HEK293 (cell line): ENCODE measurements at regions not wholly inside any gene's neighbourhood (a gene's known extent, or its start where the extent isn't known, plus 50 kb on each side); places are given as distances from the start of the nearest gene placed in this dataset.

Experiments used
- CTCF ChIA-PET: fragments of 350-600 bp; formaldehyde crosslinking; extraction: SDS; loops from one replicate; lab custom pipeline; 2021; ENCODE audit warnings: antibody characterized with exemption; lab: Yijun Ruan, JAX
- POLR2A ChIA-PET: fragments of 300-600 bp; formaldehyde crosslinking; extraction: SDS; loops from one replicate; lab custom pipeline; 2020; ENCODE audit warnings: antibody characterized with exemption, inconsistent platforms; lab: Yijun Ruan, JAX
- H3K27ac ChIP-seq: fragments of 200-500 bp; sonication (Bioruptor generic); 2 replicates; pipeline ENCODE4 v1.5.1; 2014; ENCODE audit warnings: low read depth, low read length, control low read depth, inconsistent platforms; ENCODE audit errors: extremely low read depth
- H3K36me3 ChIP-seq, 2 experiments: fragments of 200-500 bp in 1 of 2; sonication (Bioruptor generic) in 1 of 2; 1 replicate in 1 of 2; 2 replicates in 1 of 2; pipeline ENCODE4 v1.5.1; 2014 to 2017; ENCODE audit warnings: inconsistent platforms in 2 of 2, low read length in 2 of 2; ENCODE audit not compliant: control insufficient read depth in 2 of 2, insufficient read depth in 1 of 2
- H3K4me1 ChIP-seq: fragments of 200-500 bp; sonication (Bioruptor generic); 2 replicates; pipeline ENCODE4 v1.5.1; 2014; ENCODE audit warnings: mild to moderate bottlenecking, low read length, inconsistent platforms; ENCODE audit not compliant: control insufficient read depth, insufficient read depth
- H3K4me3 ChIP-seq: 2 replicates; pipeline ENCODE4 v1.5.1; 2011; ENCODE audit warnings: low read depth, mild to moderate bottlenecking, control low read depth, low read length, moderate library complexity
- H3K9me3 ChIP-seq: fragments of 200-500 bp; sonication (Bioruptor generic); 2 replicates; pipeline ENCODE4 v1.5.1; 2014; ENCODE audit warnings: low read depth, low read length, inconsistent platforms; ENCODE audit not compliant: control insufficient read depth, insufficient read depth
- CTCF ChIP-seq: fragments of 450-650 bp; formaldehyde crosslinking; IDR thresholded peaks from 2 replicates; pipeline ENCODE4 v1.5.1; 2016; ENCODE audit warnings: missing biosample characterization, missing genetic modification characterization
- IKZF3 ChIP-seq: fragments of 450-650 bp; IDR thresholded peaks from 2 replicates; pipeline ENCODE4 v1.5.0; 2018; ENCODE audit warnings: missing biosample characterization, mild to moderate bottlenecking, missing genetic modification characterization, moderate library complexity
- KLF7 ChIP-seq: fragments of 450-650 bp; formaldehyde crosslinking; IDR thresholded peaks from 2 replicates; pipeline ENCODE4 v1.5.1; 2016; ENCODE audit warnings: missing biosample characterization, missing genetic modification characterization, borderline replicate concordance
- KLF8 ChIP-seq: fragments of 450-650 bp; formaldehyde crosslinking; IDR thresholded peaks from 2 replicates; pipeline ENCODE4 v1.5.1; 2016; ENCODE audit warnings: missing biosample characterization, missing genetic modification characterization
- PATZ1 ChIP-seq: fragments of 450-650 bp; formaldehyde crosslinking; IDR thresholded peaks from 2 replicates; pipeline ENCODE4 v1.5.1; 2016; ENCODE audit warnings: missing biosample characterization, missing genetic modification characterization
- REPIN1 ChIP-seq: fragments of 450-650 bp; formaldehyde crosslinking; IDR thresholded peaks from 2 replicates; pipeline ENCODE4 v1.5.1; 2017; ENCODE audit warnings: missing biosample characterization, missing genetic modification characterization, low read depth
- SETDB1 ChIP-seq: IDR thresholded peaks from one replicate; pipeline ENCODE4 v1.6.1; 2017; ENCODE audit warnings: mild to moderate bottlenecking, low read length, moderate library complexity, mixed read lengths; ENCODE audit not compliant: insufficient read length
- ZBTB1 ChIP-seq: fragments of 450-650 bp; formaldehyde crosslinking; IDR thresholded peaks from 2 replicates; pipeline ENCODE4 v1.5.1; 2016; ENCODE audit warnings: missing biosample characterization, missing genetic modification characterization
- ZBTB44 ChIP-seq: fragments of 450-650 bp; IDR thresholded peaks from 2 replicates; pipeline ENCODE4 v1.5.1; 2018; ENCODE audit warnings: missing biosample characterization, mild to moderate bottlenecking, missing genetic modification characterization
- ZBTB49 ChIP-seq: fragments of 450-650 bp; formaldehyde crosslinking; IDR thresholded peaks from 2 replicates; pipeline ENCODE4 v1.5.1; 2016; ENCODE audit warnings: missing biosample characterization, missing genetic modification characterization, low read depth
- ZNF132 ChIP-seq: fragments of 450-650 bp; formaldehyde crosslinking; IDR thresholded peaks from 2 replicates; pipeline ENCODE4 v1.5.1; 2017; ENCODE audit warnings: missing biosample characterization, missing genetic modification characterization, borderline replicate concordance
- ZNF157 ChIP-seq: fragments of 450-650 bp; formaldehyde crosslinking; IDR thresholded peaks from 2 replicates; pipeline ENCODE4 v1.5.1; 2016; ENCODE audit warnings: missing biosample characterization, missing genetic modification characterization
- ZNF19 ChIP-seq: fragments of 450-650 bp; formaldehyde crosslinking; IDR thresholded peaks from 2 replicates; pipeline ENCODE4; 2016; ENCODE audit warnings: missing biosample characterization, missing genetic modification characterization, low read depth
- ZNF239 ChIP-seq: fragments of 450-650 bp; formaldehyde crosslinking; IDR thresholded peaks from 2 replicates; pipeline ENCODE4 v1.5.1; 2016; ENCODE audit warnings: missing biosample characterization, missing genetic modification characterization
- ZNF423 ChIP-seq: fragments of 450-650 bp; formaldehyde crosslinking; IDR thresholded peaks from 2 replicates; pipeline ENCODE4 v1.5.1; 2016; ENCODE audit warnings: missing biosample characterization, missing genetic modification characterization
- ZNF48 ChIP-seq: fragments of 450-650 bp; formaldehyde crosslinking; IDR thresholded peaks from 2 replicates; pipeline ENCODE4 v1.5.1; 2016; ENCODE audit warnings: missing biosample characterization, missing genetic modification characterization
- ZNF510 ChIP-seq: fragments of 450-650 bp; formaldehyde crosslinking; IDR thresholded peaks from 2 replicates; pipeline ENCODE4 v1.5.1; 2018; ENCODE audit warnings: mild to moderate bottlenecking, missing genetic modification characterization, missing biosample characterization; ENCODE audit not compliant: insufficient replicate concordance
- ZNF521 ChIP-seq: fragments of 450-650 bp; formaldehyde crosslinking; IDR thresholded peaks from 2 replicates; pipeline ENCODE4 v1.5.1; 2017; ENCODE audit warnings: missing biosample characterization, mild to moderate bottlenecking, missing genetic modification characterization
- ZNF544 ChIP-seq: fragments of 450-650 bp; formaldehyde crosslinking; IDR thresholded peaks from 2 replicates; pipeline ENCODE4 v1.5.0; 2017; ENCODE audit warnings: missing biosample characterization, missing genetic modification characterization
- ZNF600 ChIP-seq: fragments of 450-650 bp; formaldehyde crosslinking; IDR thresholded peaks from 2 replicates; pipeline ENCODE4 v1.5.1; 2016; ENCODE audit warnings: missing biosample characterization, missing genetic modification characterization
- ZNF791 ChIP-seq: fragments of 450-650 bp; formaldehyde crosslinking; IDR thresholded peaks from 2 replicates; pipeline ENCODE4 v1.5.1; 2016; ENCODE audit warnings: missing biosample characterization, missing genetic modification characterization
- ZNF792 ChIP-seq: fragments of 450-650 bp; formaldehyde crosslinking; IDR thresholded peaks from 2 replicates; pipeline ENCODE4 v1.5.1; 2016; ENCODE audit warnings: missing biosample characterization, missing genetic modification characterization
- ZSCAN23 ChIP-seq: fragments of 450-650 bp; formaldehyde crosslinking; IDR thresholded peaks from 2 replicates; pipeline ENCODE4 v1.5.1; 2016; ENCODE audit warnings: missing biosample characterization, missing genetic modification characterization

- Histone ChIP-seq H3K4me3 (no peak overlapping the region), H3K27ac (no peak overlapping the region), H3K9me3 (no peaks in the 10 kb centered on the region), H3K4me1 (no peaks in the 10 kb centered on the region), H3K36me3 (no peaks in the 10 kb centered on the region)
- CTCF ChIA-PET = interaction anchor here (0.6 to 0.7 kb wide), 2 partner anchors 14 to 180 kb away, joined by 3 to 6 read pairs; no protein-coding TSS in a partner anchor
- TF ChIP-seq KLF7 = no peak
- TF ChIP-seq ZNF791 (tag by site-specific recombination) = no peak
- no peak for TF ChIP-seq ZNF423 (tag by site-specific recombination)
- TF ChIP-seq ZNF239 (tag by site-specific recombination) = no peak
- no peak for TF ChIP-seq ZBTB44 (tag by site-specific recombination)
- TF ChIP-seq CTCF = no peak
- no peak for TF ChIP-seq KLF8 (tag by site-specific recombination)
- POLR2A ChIA-PET = no interaction called here
Measured at GRCh38 chr12:46609674-46610073, 216.1 kb downstream of the SLC38A4 start.

GRCh38 chr12:46609273-46609623 is 216.5 kb downstream of the SLC38A4 start:
- Histone ChIP-seq H3K4me3 (no peak overlapping the region), H3K27ac (no peak overlapping the region)
- TF ChIP-seq ZNF544 (tag by site-specific recombination) (no peak), ZNF510 (tag by site-specific recombination) (no peak), ZBTB44 (tag by site-specific recombination) (no peak), SETDB1 (no peak), ZNF792 (tag by site-specific recombination) (no peak), ZSCAN23 (no peak), ZNF132 (tag by site-specific recombination) (no peak), ZNF48 (tag by site-specific recombination) (no peak), ZNF521 (tag by site-specific recombination) (no peak), IKZF3 (tag by site-specific recombination) (no peak), REPIN1 (tag by site-specific recombination) (no peak), KLF8 (tag by site-specific recombination) (no peak), ZNF157 (tag by site-specific recombination) (no peak), PATZ1 (tag by site-specific recombination) (no peak), ZNF19 (no peak), ZBTB49 (tag by site-specific recombination) (no peak), ZBTB1 (tag by site-specific recombination) (no peak), ZNF791 (tag by site-specific recombination) (no peak), ZNF600 (tag by site-specific recombination) (no peak)
- TF ChIP-seq, all 188 proteins: peak for 0
- ChIA-PET CTCF (interaction anchor here (0.7 kb wide), 1 partner anchor 15 kb away, joined by 3 read pairs; no protein-coding TSS in a partner anchor), POLR2A (no interaction called here)
- H3K36me3 ChIP-seq = no peaks in the 10 kb centered on the region
- H3K9me3 ChIP-seq = no peaks in the 10 kb centered on the region
- H3K4me1 ChIP-seq = no peaks in the 10 kb centered on the region
